Stimulated activated CD4-positive, alpha-beta T cell treated with anti-CD3 and anti-CD28 coated beads, Interleukin-4, amount 100 ng/mL, for 48 hours (primary cell): ENCODE measurements at regions not wholly inside any gene's neighbourhood (a gene's known extent, or its start where the extent isn't known, plus 50 kb on each side); places are given as distances from the start of the nearest gene placed in this dataset.

Source experiments
- DNase-seq, 2 donors: peaks; one replicate each; pipeline ENCODE4 v3.0.0-alpha.2; 2020; ENCODE audit warnings: low read depth in 2 of 2

DNA sequence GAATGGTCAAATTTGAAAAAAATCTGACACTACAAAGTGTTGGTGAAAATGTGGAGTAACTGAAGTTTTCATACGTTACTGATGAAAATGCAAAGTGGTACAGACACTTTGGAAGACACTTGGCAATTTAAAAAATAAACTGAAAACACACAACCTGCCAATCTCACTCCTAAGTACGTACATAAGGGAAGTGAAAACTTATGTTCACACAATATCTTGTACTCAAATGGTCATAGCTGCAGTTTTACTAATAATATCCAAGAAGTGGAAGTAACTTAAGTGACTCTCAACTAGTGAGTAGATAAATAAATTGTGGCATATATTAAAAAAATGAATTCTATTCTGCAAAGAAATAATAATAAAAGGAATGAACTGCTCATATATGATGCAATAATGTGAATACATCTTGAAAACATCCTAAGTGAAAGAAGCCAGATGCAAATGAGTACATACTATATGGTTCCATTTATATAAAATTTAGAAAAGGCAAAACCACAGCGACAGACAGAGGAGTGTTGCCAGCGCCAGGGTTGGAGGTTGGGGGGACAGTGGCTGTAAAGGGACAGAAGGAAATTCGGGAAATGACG lies 198.2 kb downstream of the ERMARD start:
- no peak for DNase-seq

GRCh38 chr6:169946971-169947370 lies 195.5 kb downstream of the ERMARD start:
- DNase-seq: no peak

GRCh38 chr6:169945117-169945516 lies 193.7 kb downstream of the ERMARD start:
- no peak for DNase-seq

DNA sequence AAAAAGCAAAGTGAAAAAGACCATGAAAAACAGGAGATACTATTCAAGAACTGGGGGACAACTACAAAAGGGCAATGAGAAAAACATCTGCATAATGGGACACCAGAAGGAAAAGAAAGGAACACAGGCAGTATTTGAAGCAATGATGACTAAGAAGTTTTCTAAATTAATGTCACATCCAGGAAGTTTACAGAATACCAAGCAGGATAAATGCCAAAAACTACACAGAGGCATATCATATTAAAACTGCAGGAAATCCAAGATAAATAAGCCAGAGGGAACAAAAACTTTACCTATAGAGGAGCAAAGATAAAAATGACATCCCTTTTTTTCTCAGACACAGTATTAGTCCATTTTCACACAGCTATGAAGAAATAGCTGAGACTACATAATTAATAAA lies 193.0 kb downstream of the ERMARD start:
- no peak for DNase-seq

DNA sequence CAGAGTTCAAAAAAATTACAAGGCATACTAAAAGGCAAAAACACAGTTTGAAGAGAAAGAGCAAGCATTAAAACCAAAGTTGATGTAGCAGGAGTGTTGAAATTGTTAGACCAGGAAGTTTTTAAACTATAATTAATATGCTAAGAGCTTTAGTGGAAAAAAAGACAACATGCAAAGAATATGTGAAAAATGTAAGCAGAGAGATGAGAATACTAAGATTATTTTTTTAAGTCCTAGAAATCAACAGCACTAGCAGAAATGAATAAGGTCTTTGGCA lies 192.6 kb downstream of the ERMARD start:
- no peak for DNase-seq

GRCh38 chr6:169943241-169944060 lies 192.0 kb downstream of the ERMARD start:
- no peak for DNase-seq

DNA sequence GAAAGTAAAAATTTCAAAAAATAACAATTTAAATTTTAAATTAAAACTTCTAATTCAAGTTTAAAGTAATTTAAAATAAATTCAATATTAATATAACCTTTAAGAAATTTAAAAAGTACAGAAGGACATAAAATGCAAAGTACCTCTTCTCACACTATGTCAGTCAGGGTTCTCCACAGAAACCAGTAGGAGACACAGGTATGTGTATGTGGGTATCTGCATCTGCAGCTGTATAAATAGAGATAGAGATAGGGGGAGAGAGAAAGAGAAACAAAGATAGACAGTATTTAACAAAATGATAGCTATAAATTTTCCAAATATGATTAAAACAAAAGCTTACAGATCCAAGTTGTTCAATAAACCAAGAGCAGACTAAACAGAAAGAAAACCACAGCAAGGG lies 190.8 kb downstream of the ERMARD start:
- no peak for DNase-seq

- no peak for DNase-seq
Observed at GRCh38 chr6:169940481-169941271, 189.3 kb downstream of the ERMARD start.

GRCh38 chr6:169939554-169940164 lies 188.2 kb downstream of the ERMARD start:
- no peak for DNase-seq

DNA sequence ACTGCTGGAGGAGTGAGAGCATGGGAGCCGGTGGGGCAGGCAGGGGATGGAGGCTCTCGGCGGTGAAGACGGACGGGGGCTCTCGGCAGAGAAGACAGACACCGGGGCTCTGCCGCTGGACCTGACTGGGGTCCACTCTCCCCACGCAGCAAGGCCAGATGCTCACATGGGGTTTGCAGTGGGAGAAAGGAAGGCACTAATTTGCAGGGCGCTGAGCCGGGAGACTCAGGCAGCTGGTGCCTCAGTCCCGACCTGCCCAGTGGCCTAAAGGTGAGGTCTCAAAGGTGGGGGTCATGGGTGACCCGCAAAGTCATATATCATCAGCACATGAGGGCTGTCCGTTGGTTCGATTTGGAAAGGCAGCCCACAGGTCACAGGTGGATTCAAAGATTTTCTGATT lies 187.3 kb downstream of the ERMARD start:
- DNase-seq: no peak

- DNase-seq: no peak
Observed at GRCh38 chr6:169938262-169938701, 186.9 kb downstream of the ERMARD start.

GRCh38 chr6:169937389-169938261 lies 186.2 kb downstream of the ERMARD start:
- DNase-seq: no peak

GRCh38 chr6:169936355-169936975 lies 185.0 kb downstream of the ERMARD start:
- DNase-seq: no peak

DNA sequence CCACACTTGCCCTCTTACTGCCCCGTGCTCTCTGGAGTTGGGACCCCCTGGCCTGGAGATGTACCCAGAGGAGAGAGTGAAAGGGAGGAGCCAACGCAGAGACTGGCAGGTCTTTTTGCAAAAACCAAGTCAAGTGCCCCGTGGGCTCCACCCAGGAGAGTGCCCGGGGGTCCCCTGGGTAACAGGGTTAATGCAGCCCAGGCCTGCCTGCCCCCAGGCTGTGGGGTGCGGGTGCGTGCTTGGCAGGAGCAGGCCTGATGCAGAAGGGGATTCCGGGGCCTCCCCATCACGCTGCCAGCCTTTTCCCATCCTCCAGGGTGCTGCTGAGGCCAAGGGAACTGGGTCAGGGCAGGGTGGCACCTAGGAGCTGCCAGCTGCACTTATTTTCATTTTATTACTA lies 184.4 kb downstream of the ERMARD start:
- no peak for DNase-seq

- DNase-seq: no peak
Observed at GRCh38 chr6:169935348-169935718, 183.9 kb downstream of the ERMARD start.

GRCh38 chr6:169934699-169935347 lies 183.4 kb downstream of the ERMARD start:
- no peak for DNase-seq

DNA sequence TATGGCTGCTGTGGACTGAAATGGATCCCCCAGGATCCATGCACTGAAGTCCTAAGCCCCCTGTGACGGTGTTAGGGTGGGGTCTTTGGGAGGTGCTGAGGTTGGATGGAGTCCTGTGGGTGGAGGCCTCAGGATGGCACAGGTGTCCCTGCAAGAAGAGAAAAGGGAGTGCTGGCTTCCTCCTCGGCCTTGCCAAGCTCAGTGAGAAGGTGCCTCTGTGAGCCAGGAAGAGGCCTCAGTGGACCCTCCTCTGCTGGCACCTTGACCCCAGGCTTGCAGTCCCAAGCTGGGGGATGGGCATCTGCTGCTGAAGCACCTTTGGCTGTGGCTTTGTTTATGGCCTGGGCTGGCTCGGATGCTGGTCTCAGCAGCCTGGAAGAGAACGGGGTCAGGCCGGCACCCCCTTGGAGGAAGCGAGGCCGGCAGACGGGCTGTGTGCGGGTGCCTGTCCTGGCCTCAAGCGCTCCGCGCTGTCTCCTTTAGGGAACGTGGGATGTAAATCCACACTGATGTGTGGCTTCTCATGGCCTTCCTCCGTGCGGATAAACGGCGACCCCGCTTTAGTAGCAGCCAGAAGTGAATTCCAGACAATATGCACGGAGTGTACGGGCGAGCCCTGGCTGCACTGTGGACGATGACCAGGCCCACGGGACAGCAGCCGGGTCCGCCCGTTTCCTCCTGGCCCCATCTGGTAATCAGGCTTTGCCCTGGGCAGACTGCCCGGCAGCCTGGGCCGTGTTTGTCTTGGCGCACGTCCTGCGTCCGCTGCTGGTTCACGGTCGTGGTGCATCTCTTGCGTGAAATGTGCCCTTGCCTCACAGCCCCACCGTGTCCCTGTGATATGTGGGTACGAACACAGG lies 182.6 kb downstream of the ERMARD start:
- no peak for DNase-seq

DNA sequence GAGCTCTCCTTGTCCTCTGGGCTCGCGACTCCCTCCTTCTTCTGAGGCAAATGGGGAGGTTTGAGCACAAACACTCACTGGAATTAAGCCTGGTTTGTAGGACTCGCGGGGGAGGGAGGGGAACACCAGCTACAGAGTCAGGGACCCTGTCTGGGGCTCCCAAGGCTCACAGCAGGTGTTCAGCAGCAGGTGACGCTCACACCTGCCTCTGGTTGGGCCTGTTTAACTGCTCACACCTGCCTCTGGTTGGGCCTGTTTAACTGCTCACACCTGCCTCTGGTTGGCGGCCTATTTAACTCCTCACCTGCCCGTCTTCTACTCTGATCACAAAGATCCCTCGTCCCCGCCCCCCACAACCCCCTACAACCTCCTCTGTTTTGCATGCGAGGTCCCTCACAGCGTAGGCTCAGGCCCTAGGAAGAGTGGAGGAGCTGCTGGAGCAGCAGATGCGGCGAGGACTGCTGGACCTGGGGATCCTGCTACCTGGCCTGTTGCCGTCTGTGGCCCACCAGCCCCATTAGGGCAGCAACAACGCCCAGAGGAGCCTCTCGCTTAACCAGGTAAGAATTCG lies 181.9 kb downstream of the ERMARD start:
- no peak for DNase-seq

DNA sequence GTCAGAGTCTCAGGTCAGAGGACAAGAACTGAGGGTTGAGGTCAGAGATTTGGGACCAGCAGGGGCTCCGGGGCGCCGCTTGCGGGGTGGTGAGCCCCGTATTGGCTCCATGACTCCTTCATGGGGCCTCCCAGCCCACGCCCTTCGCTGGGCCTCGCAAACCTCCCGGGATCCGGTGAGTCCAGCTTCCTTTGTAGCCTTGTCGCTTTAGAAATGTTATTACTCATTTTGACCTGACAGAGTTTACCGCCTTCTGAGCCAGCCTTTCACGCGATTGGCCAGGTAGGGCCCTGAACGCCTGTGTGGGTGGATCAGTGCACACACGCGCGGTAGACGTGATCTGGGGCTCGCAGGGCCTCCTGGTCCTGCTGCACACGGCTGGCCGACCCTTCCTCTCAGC lies 181.1 kb downstream of the ERMARD start:
- no peak for DNase-seq
